SK-N-MC (cell line): ENCODE measurements at regions not wholly inside any gene's neighbourhood (a gene's known extent, or its start where the extent isn't known, plus 50 kb on each side); places are given as distances from the start of the nearest gene placed in this dataset.

Source experiments
- EZH2 ChIP-seq: fragments of 200-600 bp; sonication (generic); IDR thresholded peaks from one replicate; pipeline ENCODE4 v1.6.1; 2017; ENCODE audit warnings: antibody characterized with exemption
- FOXP2 ChIP-seq: optimal IDR thresholded peaks from 2 replicates; pipeline ENCODE3; 2011; ENCODE audit warnings: mild to moderate bottlenecking, moderate library complexity; ENCODE audit not compliant: insufficient read depth; ENCODE audit errors: extremely low read length, control extremely low read depth
- POLR2AphosphoS5 ChIP-seq: IDR thresholded peaks from 2 replicates; pipeline ENCODE4 v1.6.1; 2012; ENCODE audit warnings: mild to moderate bottlenecking, low read depth, low read length, borderline replicate concordance

GRCh38 chr9:17862101-17862500, 283.2 kb downstream of the SH3GL2 start:
- no peak for TF ChIP-seq EZH2
- no peak for TF ChIP-seq POLR2AphosphoS5
- no peak for TF ChIP-seq FOXP2
